A172 (cell line): ENCODE measurements at regions not wholly inside any gene's neighbourhood (a gene's known extent, or its start where the extent isn't known, plus 50 kb on each side); places are given as distances from the start of the nearest gene placed in this dataset.
"Not testable (repeated sequence)": the region's sequence is repeated elsewhere in the genome, so short reads cannot be mapped to it uniquely, and the experiment has no call there.

Experiments
- DNase-seq: peaks from one replicate; pipeline ENCODE4 v3.0.0-alpha.2; 2015; ENCODE audit warnings: low spot score

DNA sequence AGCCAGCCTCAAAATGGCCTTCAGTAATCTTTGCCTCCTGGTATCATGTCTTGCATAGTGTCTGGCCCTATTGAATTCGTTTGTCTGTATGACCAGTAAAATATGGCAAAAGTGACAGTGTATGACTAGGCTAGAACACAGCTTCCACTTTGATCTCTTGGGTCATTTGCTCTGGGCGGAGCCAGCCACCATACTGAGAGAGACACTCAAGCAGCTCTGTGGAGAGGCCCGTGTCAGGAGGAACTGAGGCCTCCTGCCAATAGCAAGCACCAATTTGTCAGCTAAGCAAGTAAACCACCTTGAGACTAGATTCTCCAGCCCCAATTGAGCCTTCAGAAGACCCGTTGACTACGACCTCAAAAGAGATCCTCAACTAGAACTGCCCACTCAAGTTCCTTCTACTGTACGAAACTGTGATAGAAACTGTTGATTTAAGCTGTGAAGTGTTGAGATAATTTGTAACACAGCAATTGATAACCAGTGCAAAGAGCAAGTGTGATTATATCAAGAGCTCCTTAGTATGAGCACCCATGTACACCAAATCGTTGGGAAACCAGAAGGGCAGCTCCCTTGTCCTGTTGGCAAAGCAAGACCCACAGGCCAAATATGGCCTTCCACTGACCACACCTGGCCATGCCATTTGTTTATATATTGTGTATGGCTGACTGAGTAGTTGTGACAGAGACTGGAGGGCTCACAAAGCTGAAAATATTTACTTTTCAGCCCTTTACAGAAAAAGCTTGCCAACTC lies 52.7 kb upstream of the SERBP1 start:
- no peak for DNase-seq

DNA sequence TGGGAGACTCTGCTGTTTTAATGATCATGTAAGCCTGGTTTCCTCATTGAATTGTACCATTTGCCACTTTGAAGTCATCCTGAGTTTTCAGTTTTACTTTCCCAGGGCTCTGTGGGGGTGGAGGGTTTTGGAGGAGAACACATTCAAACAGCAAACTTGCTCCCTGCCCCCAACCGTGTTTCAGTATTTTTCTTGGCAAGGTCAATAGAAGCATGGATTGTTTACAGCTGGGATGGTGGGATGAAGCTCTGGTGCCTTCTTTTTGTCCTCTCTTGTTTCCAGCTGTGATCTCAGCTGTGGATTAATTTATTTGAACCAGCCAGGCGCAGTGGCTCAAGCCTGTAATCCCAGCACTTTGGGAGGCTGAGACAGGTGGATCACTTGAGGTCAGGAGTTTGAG lies 54.3 kb upstream of the SERBP1 start:
- DNase-seq = no peak

DNA sequence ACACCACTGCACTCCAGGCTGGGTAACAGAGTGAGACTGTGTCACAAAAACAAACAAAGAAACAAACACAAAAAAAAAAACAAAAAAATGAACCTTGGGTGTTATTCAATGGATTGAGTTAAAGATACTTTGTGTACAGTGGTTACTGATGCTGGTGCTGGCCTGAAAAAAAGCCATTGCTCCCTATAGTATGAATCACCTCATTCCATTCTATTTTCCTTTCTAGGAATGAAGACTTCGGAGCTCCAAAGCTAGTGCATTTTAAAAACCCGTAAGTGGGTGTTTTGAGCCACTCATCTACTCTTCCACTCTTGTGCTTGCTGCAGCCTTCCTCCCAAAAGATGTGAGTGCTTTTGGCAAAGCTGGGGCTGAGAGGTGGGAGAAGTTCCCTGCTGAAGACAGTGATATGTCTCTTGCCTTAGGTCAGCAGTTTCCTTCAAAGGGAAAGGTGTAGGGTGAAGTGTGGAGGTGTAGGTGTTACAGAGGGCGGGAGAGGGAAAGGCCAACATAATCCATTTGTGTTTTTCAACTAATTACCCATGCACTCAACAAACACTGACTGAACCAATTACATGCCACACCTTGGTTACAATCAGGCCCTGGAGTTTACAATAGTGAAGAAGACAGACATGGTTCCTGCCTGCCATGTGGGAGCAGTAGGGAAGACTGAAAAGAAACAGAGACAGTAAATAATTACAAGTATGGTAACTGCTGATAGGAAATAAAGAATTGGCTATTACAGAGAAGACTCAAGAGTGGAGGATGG lies 55.0 kb upstream of the SERBP1 start:
- DNase-seq = no peak

DNA sequence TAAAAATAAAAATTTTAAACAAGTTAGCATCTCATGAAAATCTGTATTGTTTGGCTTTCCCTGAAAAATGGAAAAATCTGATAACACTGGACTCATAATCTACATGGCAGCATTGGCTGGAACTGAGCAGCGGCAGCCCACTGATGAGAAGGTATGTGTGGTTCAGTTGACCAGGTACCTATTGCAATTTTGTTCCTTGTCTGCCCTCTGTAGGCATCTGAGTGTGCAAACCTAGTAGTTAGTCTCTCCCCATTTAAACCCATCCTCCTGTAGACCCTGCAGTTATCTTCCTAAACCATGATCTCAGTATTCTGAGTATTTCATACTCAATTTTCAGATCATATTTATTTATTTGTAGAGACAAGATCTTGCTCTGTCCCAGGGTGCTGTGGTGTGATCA lies 59.4 kb upstream of the SERBP1 start:
- DNase-seq = no peak

DNA sequence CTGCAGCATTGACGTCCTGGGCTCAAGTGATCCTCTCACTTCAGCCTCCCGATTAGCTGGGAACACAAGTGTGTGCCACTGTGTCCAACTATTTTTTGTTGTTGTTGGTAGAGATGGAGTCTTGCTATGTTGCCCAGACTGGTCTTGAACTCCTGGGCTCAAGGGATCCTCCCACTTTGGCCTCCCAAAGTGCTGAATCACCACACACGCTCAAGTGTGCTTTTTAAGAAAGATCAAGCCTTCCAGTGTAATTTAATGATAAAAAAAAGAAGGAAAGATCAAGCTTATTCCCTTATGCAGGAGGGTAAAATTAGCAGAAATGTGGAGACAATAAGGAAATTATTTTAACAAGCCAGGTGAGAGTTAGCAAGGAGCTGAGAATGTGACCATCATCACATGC lies 61.1 kb upstream of the SERBP1 start:
- no peak for DNase-seq

DNA sequence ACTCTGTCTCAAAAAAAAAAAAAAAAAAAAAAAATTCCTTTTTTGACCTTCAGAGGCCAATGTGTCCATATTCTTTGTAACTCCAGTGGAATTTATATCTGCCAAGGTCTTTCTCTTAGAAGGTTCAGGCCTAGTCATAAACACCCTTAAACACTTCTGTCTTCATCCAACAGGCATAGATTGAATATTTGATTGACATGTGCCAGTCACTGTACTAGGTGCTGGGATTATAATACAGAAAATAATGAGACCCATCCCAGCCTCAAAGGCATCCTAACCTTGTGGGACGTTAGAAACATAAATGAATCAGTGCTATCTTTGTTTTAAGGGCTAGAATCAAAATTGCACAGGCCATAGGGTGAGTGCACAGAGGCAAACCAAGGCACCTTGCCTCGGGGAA lies 62.9 kb upstream of the SERBP1 start:
- DNase-seq = no peak

DNA sequence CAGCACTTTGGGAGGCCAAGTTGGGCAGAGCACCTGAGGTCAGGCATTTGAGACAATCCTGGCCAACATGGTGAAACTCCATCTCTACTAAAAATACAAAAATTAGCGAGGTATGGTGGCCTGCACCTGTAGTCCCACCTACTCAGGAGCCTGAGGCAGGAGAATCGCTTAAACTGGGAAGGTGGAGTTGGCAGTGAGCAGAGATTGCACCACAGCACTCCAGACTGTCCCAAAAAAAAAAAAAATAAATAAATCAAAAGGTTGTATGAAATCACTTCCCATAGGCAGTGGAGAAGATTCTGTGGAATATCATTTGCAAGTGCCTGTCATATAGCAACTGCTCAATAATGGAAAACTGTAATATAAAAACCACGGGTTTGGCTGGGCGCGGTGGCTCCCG lies 65.1 kb upstream of the SERBP1 start:
- DNase-seq = no peak

DNA sequence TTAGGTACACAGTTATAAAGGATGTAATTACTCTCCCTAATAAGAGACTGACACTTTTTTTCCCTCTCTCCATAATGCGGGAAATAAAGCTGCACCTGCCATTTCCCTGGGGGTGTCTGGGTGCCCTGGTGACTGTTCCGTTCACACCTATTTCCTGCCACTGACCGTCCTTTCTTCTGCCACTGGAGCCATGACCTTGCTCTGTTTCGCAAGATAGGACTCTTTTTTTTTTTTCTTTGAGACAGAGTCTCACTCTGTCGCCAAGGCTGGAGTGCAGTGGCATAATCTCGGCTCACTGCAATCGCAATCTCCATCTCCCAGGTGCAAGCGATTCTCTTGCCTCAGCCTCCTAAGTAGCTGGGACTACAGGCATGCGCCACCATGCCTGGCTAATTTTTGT lies 66.1 kb upstream of the SERBP1 start:
- no peak for DNase-seq

DNA sequence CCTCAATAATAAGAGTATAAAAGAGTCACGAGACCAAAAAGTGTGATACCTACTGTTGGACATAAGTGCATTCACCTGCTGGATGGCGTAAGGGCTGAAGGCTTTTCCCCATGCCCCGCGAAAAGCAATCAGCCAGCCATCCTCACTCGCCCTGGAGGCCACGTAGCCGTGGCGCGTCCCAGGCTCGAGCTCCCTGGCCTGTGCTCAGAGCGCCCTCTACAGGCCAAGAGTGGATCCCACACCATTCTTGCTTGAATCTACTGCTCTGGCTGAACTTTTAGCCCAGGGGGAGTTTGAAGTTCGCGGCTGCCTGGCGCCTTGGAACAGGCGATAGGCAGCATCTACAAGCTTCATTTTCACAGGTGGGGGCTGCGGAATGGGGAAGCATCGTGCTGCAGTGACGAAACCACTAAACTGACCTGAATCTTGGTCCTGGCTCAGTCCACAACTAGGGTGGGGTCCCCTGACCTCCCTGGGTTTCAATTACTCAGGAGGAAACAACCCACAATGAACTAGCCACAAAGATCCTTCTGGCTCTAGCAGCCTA lies 70.3 kb upstream of the SERBP1 start:
- DNase-seq = peak; percentile 69

DNA sequence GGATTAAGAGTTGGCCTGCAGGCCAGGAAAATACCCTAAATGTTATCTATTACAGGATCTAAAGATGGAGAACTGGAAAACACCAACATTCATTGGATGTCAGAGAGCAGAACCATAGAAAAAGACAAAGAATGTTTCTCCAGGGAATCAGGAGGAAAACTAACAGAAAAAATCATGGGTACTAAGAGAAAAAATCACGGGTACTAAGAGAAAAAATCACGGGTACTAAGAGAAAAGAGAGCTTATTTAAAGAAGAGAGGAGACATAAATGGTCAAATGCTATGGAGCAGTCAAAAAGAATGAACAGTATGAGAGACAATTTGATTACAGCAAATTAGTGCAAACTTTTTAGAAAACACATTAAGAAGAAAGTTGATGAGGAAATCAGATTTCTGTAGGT lies 73.8 kb upstream of the SERBP1 start:
- DNase-seq = no peak

DNA sequence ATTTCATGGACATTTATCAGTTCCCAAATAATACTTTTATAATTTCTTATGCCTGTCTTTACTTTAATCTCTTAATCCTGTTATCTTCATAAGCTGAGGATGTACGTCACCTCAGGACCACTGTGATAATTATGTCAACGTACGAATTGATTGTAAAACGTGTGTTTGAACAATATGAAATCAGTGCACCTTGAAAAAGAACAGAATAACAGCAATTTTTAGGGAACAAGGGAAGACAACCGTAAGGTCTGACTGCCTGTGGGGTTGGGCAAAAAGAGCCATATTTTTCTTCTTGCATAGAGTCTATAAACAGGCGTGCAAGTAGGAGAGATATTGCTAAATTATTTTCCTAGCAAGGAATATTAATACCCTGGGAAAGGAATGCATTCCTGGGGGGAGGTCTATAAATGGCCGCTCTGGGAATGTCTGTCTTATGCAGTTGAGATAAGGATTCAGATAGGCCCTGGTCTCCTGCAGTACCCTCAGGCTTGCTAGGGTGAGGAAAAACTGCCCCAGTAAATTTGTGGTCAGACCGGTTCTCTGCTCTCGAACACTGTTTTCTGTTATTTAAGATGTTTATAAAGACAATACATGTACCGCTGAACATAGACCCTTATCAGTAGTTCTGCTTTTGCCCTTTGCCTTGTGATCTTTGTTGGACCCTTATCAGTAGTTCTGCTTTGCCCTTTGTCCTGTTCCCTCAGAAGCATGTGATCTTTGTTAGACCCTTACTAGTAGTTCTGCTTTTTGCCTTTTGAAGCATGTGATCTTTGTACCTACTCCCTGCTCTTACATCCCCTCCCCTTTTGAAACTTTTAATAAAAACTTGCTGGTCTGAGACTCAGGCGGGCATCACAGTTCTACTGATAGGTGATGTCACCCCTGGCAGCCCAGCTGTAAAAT lies 83.4 kb upstream of the SERBP1 start:
- DNase-seq = not testable (repeated sequence)

DNA sequence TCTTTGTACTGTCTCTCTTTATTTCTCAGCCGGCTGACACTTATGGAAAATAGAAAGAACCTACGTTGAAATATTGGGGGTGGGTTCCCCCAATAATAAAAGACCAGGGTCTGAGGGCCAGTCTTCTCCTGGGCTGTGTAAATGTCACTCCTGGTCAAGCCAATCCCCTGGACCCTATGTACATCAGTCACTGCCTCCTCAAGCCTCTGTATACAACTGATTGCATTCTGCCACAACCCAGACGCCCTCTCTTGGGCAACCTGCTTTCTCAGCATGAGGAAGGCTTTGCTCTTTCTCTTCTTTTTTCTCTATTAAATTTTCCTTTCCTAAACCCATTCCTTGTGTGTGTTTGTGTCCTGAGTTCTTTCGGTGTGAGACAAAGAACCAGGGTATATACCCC lies 84.1 kb upstream of the SERBP1 start:
- DNase-seq = no peak

DNA sequence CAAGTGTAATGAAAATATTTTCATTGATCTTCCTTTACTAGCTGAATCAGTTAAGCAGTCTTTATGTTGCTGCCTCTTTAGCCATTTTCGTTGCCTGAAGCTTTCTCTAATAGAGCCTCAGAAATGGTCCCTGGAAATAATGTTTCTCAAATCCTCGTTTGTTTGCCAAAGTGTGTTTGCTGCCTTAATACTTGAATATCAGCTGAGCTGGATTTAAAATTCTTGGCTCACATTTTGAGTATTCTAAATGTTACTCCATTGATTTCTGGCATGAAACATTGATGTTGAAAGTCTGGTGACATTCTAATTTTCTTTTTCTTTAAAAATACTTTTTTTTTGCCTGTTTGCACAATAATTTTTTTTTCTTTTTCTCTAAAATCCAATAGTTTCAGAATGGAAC lies 84.6 kb upstream of the SERBP1 start:
- DNase-seq = no peak

DNA sequence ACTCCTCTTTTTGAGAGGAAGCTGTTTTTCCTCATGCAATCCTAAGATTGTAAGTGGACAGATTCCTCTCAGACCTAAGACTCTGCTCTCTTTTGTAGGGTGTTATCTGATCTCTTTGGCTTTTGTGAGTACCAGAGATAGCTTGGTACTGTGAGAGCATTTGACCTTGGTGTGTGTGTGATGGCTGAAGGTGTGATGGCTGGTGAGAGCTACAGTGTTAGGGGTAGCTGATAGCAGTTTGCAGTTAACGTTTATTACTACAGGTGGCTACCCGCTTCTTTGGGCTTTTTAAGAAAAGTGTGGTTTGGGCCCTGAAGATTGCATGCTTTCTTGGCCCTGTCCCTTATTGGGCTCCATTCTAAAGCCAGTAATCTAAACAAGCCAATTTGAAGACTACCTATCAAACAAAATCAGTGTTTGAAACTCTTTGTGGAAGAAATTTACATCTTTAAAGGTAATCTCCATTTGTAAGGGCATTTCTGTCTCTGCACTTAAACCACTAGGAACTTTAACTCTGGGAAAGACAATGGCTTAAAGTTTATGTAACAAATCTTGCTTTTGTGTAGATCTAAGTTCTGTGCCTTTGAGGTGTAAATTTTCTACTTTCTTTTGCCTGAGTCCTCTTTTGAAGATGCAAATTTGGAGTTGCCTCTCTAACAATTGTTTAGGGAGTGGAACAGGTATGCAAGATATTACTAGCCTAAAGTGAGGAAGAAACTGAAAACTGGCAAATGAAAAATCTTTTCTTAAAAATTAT lies 85.3 kb upstream of the SERBP1 start:
- DNase-seq = no peak

DNA sequence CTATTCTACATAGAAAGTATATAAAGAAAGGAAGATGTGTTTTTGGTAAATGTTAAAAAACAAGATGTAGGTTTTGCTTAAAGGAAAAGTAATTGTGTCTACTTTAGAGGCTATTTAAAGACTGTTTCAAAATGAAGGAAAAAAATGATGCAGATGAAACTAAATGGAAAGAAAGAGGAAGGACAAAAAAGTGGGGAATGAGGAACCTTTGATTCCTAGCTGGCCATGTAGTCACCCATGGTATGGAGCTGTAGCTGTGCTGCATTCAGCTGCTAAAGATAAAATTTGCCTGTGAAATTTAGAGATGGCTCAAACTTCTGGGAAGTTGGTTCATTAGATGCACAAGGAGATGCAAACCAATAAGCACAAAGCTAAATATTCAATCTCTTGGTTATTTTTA lies 86.8 kb upstream of the SERBP1 start:
- DNase-seq = no peak

DNA sequence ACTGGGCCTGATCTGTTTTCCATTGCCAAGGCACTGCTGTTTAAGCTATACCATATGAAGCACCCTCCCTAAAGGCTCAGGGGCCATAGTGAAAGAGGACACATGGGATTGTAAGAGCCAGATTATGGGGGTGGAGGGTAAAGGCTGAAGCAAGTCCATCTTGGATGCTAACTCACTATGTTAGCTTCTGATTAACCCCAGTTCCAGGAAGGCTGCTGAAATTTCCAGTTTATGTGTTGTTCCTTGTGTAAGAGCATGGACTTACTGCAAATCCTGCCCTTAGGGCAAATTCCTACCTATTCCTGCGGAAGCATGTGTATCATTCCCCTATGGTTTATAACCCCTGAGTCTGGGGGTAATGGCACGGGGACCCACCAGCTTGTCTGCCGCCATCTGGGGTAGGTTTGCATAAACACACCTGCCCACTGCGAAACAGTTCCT lies 91.8 kb upstream of the SERBP1 start:
- DNase-seq = no peak

DNA sequence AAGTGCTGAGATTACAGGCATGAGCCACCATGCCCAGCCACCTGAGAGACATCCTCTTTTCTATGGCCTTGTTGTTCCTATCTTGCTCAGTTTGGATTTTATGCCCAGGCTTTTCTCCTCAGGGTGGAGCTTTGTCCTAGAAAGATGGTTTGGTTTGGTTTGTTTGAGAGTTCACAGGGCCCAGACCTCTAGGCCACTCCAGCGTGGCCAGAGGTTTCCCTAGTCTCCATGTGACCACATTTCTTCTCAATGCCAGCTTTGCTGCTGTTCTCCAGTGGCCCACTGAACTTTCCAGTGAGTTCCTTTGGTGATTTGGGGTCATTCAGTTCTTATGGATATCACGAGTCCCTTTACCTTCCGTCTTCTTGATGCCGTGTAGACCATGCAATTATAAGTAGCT lies 92.6 kb upstream of the SERBP1 start:
- DNase-seq = no peak

DNA sequence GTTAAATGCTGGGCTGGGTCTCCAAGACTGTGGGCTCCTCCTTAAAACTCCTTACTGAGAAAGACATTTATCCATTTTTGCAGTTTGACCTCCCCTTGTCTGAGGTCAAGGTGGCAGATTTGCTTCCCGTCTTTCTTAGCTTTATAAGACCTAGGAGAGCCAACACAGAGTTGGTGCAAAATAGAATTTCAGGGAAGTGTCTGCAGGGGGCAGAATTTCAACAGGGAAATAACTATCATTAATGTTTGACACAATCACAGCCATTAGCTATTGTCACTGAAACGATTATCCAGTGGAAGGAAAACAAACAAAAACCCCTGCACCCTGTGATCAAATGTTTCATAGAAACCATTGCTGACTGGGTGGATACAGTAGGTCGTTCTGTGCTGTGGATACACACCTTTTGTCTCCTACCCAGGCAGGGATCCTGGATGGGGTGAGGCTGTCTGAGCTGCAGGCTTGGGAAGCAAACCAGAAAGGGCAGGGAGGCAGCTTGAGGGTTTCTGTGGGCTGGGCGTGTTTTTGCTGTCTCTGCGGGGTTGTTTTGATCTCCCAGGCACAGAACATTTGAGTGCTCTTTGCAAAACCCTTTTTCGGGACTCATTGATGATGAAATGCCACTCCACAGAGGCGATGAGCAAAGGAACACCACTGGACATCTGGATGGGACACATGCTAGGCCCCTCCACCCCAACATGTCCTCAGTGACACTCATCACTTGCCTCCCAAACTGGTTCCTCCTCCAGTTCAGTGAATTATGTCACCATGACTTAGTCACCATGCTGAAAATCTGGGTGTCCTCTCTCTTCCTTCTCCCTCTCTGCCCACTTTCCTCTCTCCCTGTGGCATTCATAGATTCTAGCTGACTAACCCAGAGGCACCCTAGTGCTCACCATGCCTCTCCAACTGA lies 94.2 kb upstream of the SERBP1 start:
- DNase-seq = peak; percentile 18

DNA sequence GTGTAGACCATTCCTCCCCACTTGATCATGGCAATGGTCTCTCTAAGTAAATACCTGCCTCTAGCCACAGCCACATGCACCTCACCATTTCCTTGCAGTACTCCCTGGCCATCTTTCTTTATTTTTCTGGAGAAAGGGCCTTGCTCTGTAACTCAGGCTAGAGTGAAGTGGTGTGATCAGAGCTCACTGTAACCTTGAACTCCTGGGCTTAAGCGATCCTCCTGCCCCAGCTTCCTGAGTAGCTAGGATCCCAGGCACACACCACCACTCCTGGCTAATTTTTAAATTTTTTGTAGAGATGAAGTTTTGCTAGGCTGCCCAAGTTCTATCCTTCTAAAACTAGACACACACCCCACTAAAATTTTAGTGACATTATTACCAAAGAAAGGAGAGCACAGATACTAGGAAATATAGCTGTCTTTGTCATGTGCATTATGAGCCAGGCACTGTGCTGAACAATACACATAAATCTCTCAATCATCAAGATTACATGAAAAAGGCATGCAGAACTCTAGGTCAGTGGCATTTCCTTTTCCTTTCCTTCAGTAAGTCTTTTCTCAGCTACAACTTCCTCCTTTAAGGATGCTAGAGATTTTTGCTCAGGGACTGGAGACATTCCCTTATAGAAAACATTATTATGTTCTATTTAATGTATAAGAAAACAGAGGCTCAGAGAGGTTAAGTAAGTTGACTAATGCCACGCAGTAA lies 95.0 kb upstream of the SERBP1 start:
- DNase-seq = no peak

DNA sequence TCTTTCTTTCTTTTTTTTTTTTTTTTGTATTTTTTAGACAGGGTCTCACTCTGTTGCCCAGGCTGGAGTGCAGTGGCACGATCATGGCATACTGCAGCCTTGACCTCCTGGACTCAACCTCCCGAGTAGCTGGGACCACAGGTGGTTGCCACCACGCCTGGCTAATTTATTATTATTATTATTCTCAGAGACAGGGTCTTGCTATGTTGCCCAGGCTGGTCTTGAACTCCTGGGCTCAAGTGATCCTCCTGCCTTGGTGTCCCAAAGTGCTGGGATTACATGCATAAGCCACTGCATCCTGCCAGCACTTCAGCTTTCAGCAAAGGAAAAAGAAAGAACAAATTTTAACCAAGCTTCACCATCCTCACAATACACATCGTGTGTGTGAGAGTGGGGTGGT lies 97.9 kb upstream of the SERBP1 start:
- no peak for DNase-seq
